BE2C (cell line): ENCODE measurements at regions not wholly inside any gene's neighbourhood (a gene's known extent, or its start where the extent isn't known, plus 50 kb on each side); places are given as distances from the start of the nearest gene placed in this dataset.
A peak's percentile ranks its signal among the peaks of the same experiment; 100 is the strongest.
"Not testable (repeated sequence)": the region's sequence is repeated elsewhere in the genome, so short reads cannot be mapped to it uniquely, and the experiment has no call there.

ENCODE experiments used
- DNase-seq: peaks from one replicate; pipeline ENCODE4 v3.0.0-alpha.2; 2020
- H3K27me3 ChIP-seq: fragments of 250-450 bp; sonication (Bioruptor Pico); 2 replicates; pipeline ENCODE4 v1.5.1; 2020; ENCODE audit warnings: mild to moderate bottlenecking
- H3K36me3 ChIP-seq: fragments of 250-450 bp; sonication (Bioruptor Pico); 2 replicates; pipeline ENCODE4 v1.5.1; 2020; ENCODE audit warnings: mild to moderate bottlenecking
- H3K4me1 ChIP-seq: fragments of 250-450 bp; sonication (Bioruptor Pico); 2 replicates; pipeline ENCODE4 v1.5.1; 2020
- H3K4me3 ChIP-seq: 2 replicates; pipeline ENCODE4 v1.5.1; 2011; ENCODE audit warnings: low read depth, low read length
- H3K9me3 ChIP-seq: fragments of 250-450 bp; sonication (Bioruptor Pico); 2 replicates; pipeline ENCODE4 v1.5.1; 2020
- CTCF ChIP-seq: IDR thresholded peaks from 2 replicates; pipeline ENCODE4 v1.5.1; 2012; ENCODE audit warnings: mild to moderate bottlenecking, low read depth, low read length

DNA sequence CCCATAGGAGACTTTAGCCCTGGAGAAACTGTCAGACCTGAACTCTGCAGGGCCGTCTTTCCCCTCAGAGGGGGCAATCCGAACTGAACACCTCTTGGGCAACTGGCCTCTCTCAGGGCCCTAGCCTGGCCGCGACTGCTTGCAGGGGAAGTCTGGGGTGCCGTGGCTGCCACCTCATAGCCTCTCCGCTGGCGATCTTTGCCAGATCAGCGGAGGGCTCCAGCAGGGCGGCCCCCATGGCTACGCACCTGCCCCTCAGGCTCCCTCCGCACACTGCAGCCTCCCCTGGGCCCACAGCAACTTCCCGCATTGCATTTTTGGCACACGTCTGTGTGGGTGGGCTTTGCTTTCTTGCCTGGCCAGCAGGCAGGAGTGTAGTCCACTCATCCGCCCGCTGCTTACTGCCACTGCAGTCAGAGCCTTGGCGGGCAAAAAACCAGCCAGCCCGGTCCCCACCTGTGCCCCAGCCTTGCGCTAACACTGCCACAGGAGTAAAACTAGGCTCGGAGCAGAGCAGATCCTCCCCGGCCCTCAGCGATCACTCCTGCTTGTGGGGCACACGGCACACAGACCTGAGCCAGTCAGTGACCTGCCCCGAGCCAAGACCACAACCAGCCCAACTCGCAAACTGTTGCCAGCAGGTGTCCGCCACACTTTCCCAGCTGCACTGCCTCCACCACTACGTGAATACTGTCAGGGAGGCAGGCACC lies 266.8 kb upstream of the CBLB start:
- H3K9me3 ChIP-seq, result no peaks in the 10 kb centered on the region
- no peak overlapping the region for H3K4me3 ChIP-seq
- H3K27me3 ChIP-seq, result no peaks in the 10 kb centered on the region
- no peak for DNase-seq
- no peaks in the 10 kb centered on the region for H3K36me3 ChIP-seq
- H3K4me1 ChIP-seq, result peaks cover 8% of the 10 kb centered on the region
- TF ChIP-seq CTCF, result no peak

DNA sequence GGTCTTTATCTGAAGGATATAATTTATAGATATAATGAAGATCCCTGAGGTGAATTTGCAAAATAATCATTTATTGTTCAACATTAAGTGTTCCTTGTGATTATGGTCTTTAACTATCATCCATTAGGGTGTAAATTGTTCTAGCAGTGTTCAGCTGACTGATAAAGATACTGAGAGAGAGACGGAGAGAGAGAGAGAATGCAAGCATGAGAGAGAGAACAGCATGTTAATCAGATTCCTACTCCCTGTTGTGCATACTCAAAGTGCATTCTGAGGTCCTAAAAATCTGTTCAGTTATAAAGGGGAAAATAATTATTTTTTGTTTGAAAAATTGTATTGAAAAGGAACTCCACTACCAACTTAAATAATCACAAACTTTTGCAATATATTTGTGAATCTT lies 271.0 kb upstream of the CBLB start:
- Histone ChIP-seq H3K4me3 (no peak overlapping the region), H3K36me3 (no peaks in the 10 kb centered on the region), H3K9me3 (no peaks in the 10 kb centered on the region; the same call in 1 of the 2 replicates), H3K27me3 (no peaks in the 10 kb centered on the region), H3K4me1 (no peaks in the 10 kb centered on the region)
- DNase-seq, result no peak
- no peak for TF ChIP-seq CTCF

DNA sequence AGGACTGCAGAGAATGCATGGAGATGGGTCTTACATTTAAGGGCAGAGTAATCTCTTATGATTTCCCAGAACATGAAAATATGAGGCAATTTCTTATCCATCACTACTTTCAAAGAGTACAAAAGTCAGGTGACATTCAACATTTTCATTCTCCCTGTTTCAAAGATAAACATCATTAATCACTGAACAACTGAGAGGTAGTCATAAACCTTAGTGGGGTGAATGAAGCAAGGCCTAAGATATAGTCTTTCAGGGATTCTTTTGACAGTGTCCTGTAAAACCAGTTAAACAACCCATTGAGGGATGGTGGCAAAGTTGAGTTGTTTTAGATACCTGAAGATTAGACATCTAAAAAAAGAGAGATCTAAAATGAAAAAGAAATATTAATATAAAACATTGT lies 271.6 kb upstream of the CBLB start:
- no peaks in the 10 kb centered on the region; the same call in 1 of the 2 replicates for H3K9me3 ChIP-seq
- no peaks in the 10 kb centered on the region for H3K4me1 ChIP-seq
- no peak overlapping the region for H3K4me3 ChIP-seq
- H3K36me3 ChIP-seq, result no peaks in the 10 kb centered on the region
- no peaks in the 10 kb centered on the region for H3K27me3 ChIP-seq
- no peak for TF ChIP-seq CTCF
- DNase-seq, result no peak

- no peaks in the 10 kb centered on the region for H3K27me3 ChIP-seq
- no peaks in the 10 kb centered on the region for H3K4me1 ChIP-seq
- no peaks in the 10 kb centered on the region; the same call in 1 of the 2 replicates for H3K9me3 ChIP-seq
- no peak overlapping the region for H3K4me3 ChIP-seq
- no peak for TF ChIP-seq CTCF
- no peak for DNase-seq
- no peaks in the 10 kb centered on the region for H3K36me3 ChIP-seq
These were observed 275.2 kb upstream of the CBLB start for GRCh38 chr3:106144030-106144429.

DNA sequence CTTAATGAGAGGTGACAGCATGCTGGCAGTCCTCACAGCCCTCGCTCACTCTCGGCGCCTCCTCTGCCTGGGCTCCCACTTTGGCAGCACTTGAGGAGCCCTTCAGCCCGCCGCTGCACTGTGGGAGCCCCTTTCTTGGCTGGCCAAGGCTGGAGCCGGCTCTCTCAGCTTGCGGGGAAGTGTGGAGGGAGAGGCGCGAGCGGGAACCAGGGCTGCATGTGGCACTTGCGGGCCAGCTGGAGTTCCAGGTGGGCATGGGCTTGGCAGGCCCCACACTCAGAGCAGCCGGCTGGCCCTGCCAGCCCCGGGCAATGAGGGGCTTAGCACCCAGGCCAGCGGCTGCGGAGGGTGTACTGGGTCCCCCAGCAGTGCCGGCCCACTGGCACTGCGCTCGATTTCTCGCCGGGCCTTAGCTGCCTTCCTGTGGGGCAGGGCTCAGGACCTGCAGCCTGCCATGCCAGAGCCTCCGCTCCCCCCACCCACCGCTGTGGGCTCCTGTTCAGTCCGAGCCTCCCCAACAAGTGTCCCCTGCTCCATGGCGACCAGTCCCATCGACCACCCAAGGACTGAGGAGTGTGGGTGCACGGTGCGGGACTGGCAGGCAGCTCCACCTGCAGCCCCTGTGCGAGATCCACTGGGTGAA lies 279.7 kb upstream of the CBLB start:
- H3K9me3 ChIP-seq, H3K27me3 ChIP-seq, H3K4me1 ChIP-seq, H3K36me3 ChIP-seq, H3K4me3 ChIP-seq: not testable (repeated sequence)
- DNase-seq, result peak; percentile 7

- Histone ChIP-seq H3K27me3 (no peaks in the 10 kb centered on the region), H3K4me3 (no peak overlapping the region), H3K9me3 (peaks cover 5% of the 10 kb centered on the region), H3K36me3 (no peaks in the 10 kb centered on the region), H3K4me1 (no peaks in the 10 kb centered on the region)
- TF ChIP-seq CTCF, result no peak
- no peak for DNase-seq
These were observed 288.6 kb upstream of the CBLB start for GRCh38 chr3:106157411-106157810.
